SU-DHL-6 (cell line): ENCODE measurements at regions not wholly inside any gene's neighbourhood (a gene's known extent, or its start where the extent isn't known, plus 50 kb on each side); places are given as distances from the start of the nearest gene placed in this dataset.

ENCODE experiments used
- EZH2phosphoT487 ChIP-seq: fragments of 200-600 bp; sonication (generic), shearing (Covaris generic); conservative IDR thresholded peaks from 2 replicates; pipeline ENCODE4 v1.6.1; 2018; ENCODE audit warnings: mild to moderate bottlenecking, antibody characterized with exemption, low read length, moderate library complexity, mixed read lengths
- TF ChIP-seq, protein P1 (sequence below): fragments of 200-600 bp; sonication (generic); IDR thresholded peaks from one replicate; pipeline ENCODE4 v1.5.1; 2017; ENCODE audit warnings: antibody characterized with exemption, mild to moderate bottlenecking, low read length, moderate library complexity; ENCODE audit not compliant: insufficient read depth, poor library complexity, severe bottlenecking

- TF ChIP-seq, protein P1, sequence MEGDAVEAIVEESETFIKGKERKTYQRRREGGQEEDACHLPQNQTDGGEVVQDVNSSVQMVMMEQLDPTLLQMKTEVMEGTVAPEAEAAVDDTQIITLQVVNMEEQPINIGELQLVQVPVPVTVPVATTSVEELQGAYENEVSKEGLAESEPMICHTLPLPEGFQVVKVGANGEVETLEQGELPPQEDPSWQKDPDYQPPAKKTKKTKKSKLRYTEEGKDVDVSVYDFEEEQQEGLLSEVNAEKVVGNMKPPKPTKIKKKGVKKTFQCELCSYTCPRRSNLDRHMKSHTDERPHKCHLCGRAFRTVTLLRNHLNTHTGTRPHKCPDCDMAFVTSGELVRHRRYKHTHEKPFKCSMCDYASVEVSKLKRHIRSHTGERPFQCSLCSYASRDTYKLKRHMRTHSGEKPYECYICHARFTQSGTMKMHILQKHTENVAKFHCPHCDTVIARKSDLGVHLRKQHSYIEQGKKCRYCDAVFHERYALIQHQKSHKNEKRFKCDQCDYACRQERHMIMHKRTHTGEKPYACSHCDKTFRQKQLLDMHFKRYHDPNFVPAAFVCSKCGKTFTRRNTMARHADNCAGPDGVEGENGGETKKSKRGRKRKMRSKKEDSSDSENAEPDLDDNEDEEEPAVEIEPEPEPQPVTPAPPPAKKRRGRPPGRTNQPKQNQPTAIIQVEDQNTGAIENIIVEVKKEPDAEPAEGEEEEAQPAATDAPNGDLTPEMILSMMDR, result no peak
- no peak for TF ChIP-seq EZH2phosphoT487
Observed at GRCh38 chr2:147108548-147108947, 736.3 kb upstream of the ACVR2A start.
